DND-41 (cell line): ENCODE measurements at regions not wholly inside any gene's neighbourhood (a gene's known extent, or its start where the extent isn't known, plus 50 kb on each side); places are given as distances from the start of the nearest gene placed in this dataset.
"Not testable (repeated sequence)": the region's sequence is repeated elsewhere in the genome, so short reads cannot be mapped to it uniquely, and the experiment has no call there.

ENCODE experiments used
- ATAC-seq: fragments of 200-7000 bp; cut with Tn5 transposase; 3 replicates; pipeline ENCODE4 v1.9.1; 2021; ENCODE audit warnings: low read depth; ENCODE audit not compliant: insufficient read depth
- DNase-seq: peaks from one replicate; pipeline ENCODE4 v3.0.0-alpha.2; 2020
- H2AFZ ChIP-seq: 2 replicates; pipeline ENCODE4 v1.6.0; 2012; ENCODE audit warnings: low read depth, low read length
- H3K27ac ChIP-seq: 2 replicates; pipeline ENCODE4 v1.5.1; 2012; ENCODE audit warnings: low read length, inconsistent platforms
- H3K27me3 ChIP-seq: fragments of 200-600 bp; sonication (generic); 2 replicates; pipeline ENCODE4 v1.6.0; 2012; ENCODE audit warnings: low read length, mild to moderate bottlenecking, inconsistent platforms; ENCODE audit not compliant: insufficient read depth, poor library complexity
- H3K36me3 ChIP-seq: 2 replicates; pipeline ENCODE4 v1.5.1; 2012; ENCODE audit warnings: low read length, inconsistent platforms; ENCODE audit not compliant: insufficient read depth
- H3K4me1 ChIP-seq: 2 replicates; pipeline ENCODE4 v1.5.1; 2012; ENCODE audit warnings: mild to moderate bottlenecking, low read length; ENCODE audit not compliant: insufficient read depth
- H3K4me2 ChIP-seq: 2 replicates; pipeline ENCODE4 v1.6.0; 2012; ENCODE audit warnings: mild to moderate bottlenecking, moderate library complexity, low read length, inconsistent platforms; ENCODE audit not compliant: insufficient read depth
- H3K4me3 ChIP-seq, 2 experiments: fragments of 200-600 bp in 1 of 2; shearing (Covaris generic) in 1 of 2; 2 replicates each; pipeline ENCODE4 v1.5.1; 2012 to 2016; ENCODE audit warnings: inconsistent platforms in 2 of 2, low read length in 2 of 2, mild to moderate bottlenecking in 2 of 2, low read depth in 1 of 2, moderate library complexity in 1 of 2
- H3K79me2 ChIP-seq: 2 replicates; pipeline ENCODE4 v1.6.0; 2012; ENCODE audit warnings: low read length, inconsistent platforms; ENCODE audit not compliant: insufficient read depth
- H3K9ac ChIP-seq: 2 replicates; pipeline ENCODE4 v1.6.0; 2012; ENCODE audit warnings: low read depth, mild to moderate bottlenecking, inconsistent platforms, low read length, moderate library complexity
- H3K9me3 ChIP-seq: 2 replicates; pipeline ENCODE4 v1.5.1; 2012; ENCODE audit warnings: low read length, moderate library complexity, mild to moderate bottlenecking, inconsistent platforms; ENCODE audit not compliant: insufficient read depth, severe bottlenecking
- H4K20me1 ChIP-seq: 2 replicates; pipeline ENCODE4 v1.6.0; 2012; ENCODE audit warnings: low read length; ENCODE audit not compliant: insufficient read depth
- CTCF ChIP-seq: IDR thresholded peaks from 2 replicates; pipeline ENCODE4 v1.5.1; 2012; ENCODE audit warnings: borderline replicate concordance, low read length, moderate library complexity, mild to moderate bottlenecking; ENCODE audit not compliant: poor library complexity, severe bottlenecking; ENCODE audit errors: extremely low read depth
- EZH2 ChIP-seq: IDR thresholded peaks from 3 replicates; pipeline ENCODE4 v1.6.1; 2012; ENCODE audit warnings: borderline replicate concordance, low read depth, mild to moderate bottlenecking, moderate library complexity, low read length, inconsistent platforms; ENCODE audit not compliant: severe bottlenecking

- no peak for TF ChIP-seq EZH2
- peaks cover 53% of the 10 kb centered on the region for H3K4me1 ChIP-seq
- no peaks in the 10 kb centered on the region for H3K79me2 ChIP-seq
- no peaks in the 10 kb centered on the region for H3K36me3 ChIP-seq
- no peaks in the 10 kb centered on the region for H3K9me3 ChIP-seq
- H3K4me3 ChIP-seq: no peak overlapping the region
- DNase-seq (peak; percentile 51), ATAC-seq (no peak)
- peak overlapping the region; percentile 58 for H3K9ac ChIP-seq
- H2AFZ ChIP-seq: peak overlapping the region; percentile 68
- H3K4me2 ChIP-seq: peak overlapping the region; percentile 58; the same call in 1 of the 2 replicates
- H3K27me3 ChIP-seq: no peaks in the 10 kb centered on the region
- H3K27ac ChIP-seq: peak overlapping the region; percentile 96
- H4K20me1 ChIP-seq: no peaks in the 10 kb centered on the region
Measured at GRCh38 chr14:106269029-106269428, 742.6 kb downstream of the TMEM121 start.

GRCh38 chr14:106269451-106270204, 743.2 kb downstream of the TMEM121 start:
- no peaks in the 10 kb centered on the region for H3K79me2 ChIP-seq
- no peaks in the 10 kb centered on the region for H3K36me3 ChIP-seq
- TF ChIP-seq EZH2 (no peak), CTCF (no peak)
- no peak overlapping the region for H2AFZ ChIP-seq
- H3K9me3 ChIP-seq: no peaks in the 10 kb centered on the region
- H3K9ac ChIP-seq: peak overlapping the region; percentile 58; the same call in 1 of the 2 replicates
- DNase-seq (no peak), ATAC-seq (no peak)
- no peaks in the 10 kb centered on the region for H4K20me1 ChIP-seq
- no peak overlapping the region for H3K4me3 ChIP-seq
- H3K4me1 ChIP-seq: peaks cover 54% of the 10 kb centered on the region
- H3K4me2 ChIP-seq: no peak overlapping the region
- H3K27ac ChIP-seq: peak overlapping the region; percentile 96
- H3K27me3 ChIP-seq: no peaks in the 10 kb centered on the region

GRCh38 chr14:106270476-106271121, 744.2 kb downstream of the TMEM121 start:
- H3K36me3 ChIP-seq, H3K9me3 ChIP-seq, H3K27me3 ChIP-seq, DNase-seq, H3K4me3 ChIP-seq, H3K79me2 ChIP-seq, ATAC-seq, H3K9ac ChIP-seq, H2AFZ ChIP-seq, H3K4me2 ChIP-seq, H4K20me1 ChIP-seq: not testable (repeated sequence)
- peaks cover 64% of the 10 kb centered on the region for H3K4me1 ChIP-seq
- peak overlapping the region; percentile 2; the same call in 1 of the 2 replicates for H3K27ac ChIP-seq

- Histone ChIP-seq H3K9ac (peak overlapping the region; percentile 84), H2AFZ (0 out of 2 replicates have a peak overlapping the region, but pooled peaks have one; percentile 7), H3K4me2 (peak overlapping the region; percentile 86), H3K4me1 (peaks cover 72% of the 10 kb centered on the region), H3K27me3 (no peaks in the 10 kb centered on the region), H3K4me3 (peak overlapping the region; percentile 50 to 65), H3K79me2 (peaks cover 55% of the 10 kb centered on the region), H4K20me1 (no peaks in the 10 kb centered on the region), H3K27ac (peak overlapping the region; percentile 98), H3K36me3 (peaks cover 25% of the 10 kb centered on the region; the same call in 1 of the 2 replicates), H3K9me3 (no peaks in the 10 kb centered on the region)
- DNase-seq: peak; percentile 90
- ATAC-seq: peak; percentile 82
- TF ChIP-seq EZH2 (no peak), CTCF (no peak)
Measured at GRCh38 chr14:106276326-106277267, 750.2 kb downstream of the TMEM121 start.
